HK-2 (cell line): ENCODE measurements at regions not wholly inside any gene's neighbourhood (a gene's known extent, or its start where the extent isn't known, plus 50 kb on each side); places are given as distances from the start of the nearest gene placed in this dataset.
"Not testable (repeated sequence)": the region's sequence is repeated elsewhere in the genome, so short reads cannot be mapped to it uniquely, and the experiment has no call there.

Experiments
- DNase-seq: peaks from one replicate; pipeline ENCODE4 v3.0.0-alpha.2; 2018; ENCODE audit not compliant: unreplicated experiment

- DNase-seq: no peak
Measured at GRCh38 chr2:138066139-138066806, 102.0 kb downstream of the HNMT start.

GRCh38 chr2:138066841-138067240 is 102.6 kb downstream of the HNMT start:
- DNase-seq: no peak

- not testable (repeated sequence) for DNase-seq
Measured at GRCh38 chr2:138068669-138069068, 104.4 kb downstream of the HNMT start.

GRCh38 chr2:138071042-138071719 is 106.9 kb downstream of the HNMT start:
- DNase-seq: not testable (repeated sequence)

- no peak for DNase-seq
Measured at GRCh38 chr2:138071720-138072719, 107.7 kb downstream of the HNMT start.

GRCh38 chr2:138078153-138078552 is 113.9 kb downstream of the HNMT start:
- DNase-seq: no peak

- DNase-seq: no peak
Measured at GRCh38 chr2:138079976-138080375, 115.7 kb downstream of the HNMT start.

GRCh38 chr2:138081225-138082073 is 117.2 kb downstream of the HNMT start:
- no peak for DNase-seq

GRCh38 chr2:138084206-138084605 is 119.9 kb downstream of the HNMT start:
- no peak for DNase-seq

- DNase-seq: not testable (repeated sequence)
Measured at GRCh38 chr2:138085441-138085840, 121.2 kb downstream of the HNMT start.

GRCh38 chr2:138086576-138086975 is 122.3 kb downstream of the HNMT start:
- no peak for DNase-seq

GRCh38 chr2:138087751-138088593 is 123.7 kb downstream of the HNMT start:
- DNase-seq: no peak

GRCh38 chr2:138090330-138090729 is 126.1 kb downstream of the HNMT start:
- DNase-seq: no peak

GRCh38 chr2:138093455-138093854 is 129.2 kb downstream of the HNMT start:
- DNase-seq: no peak

- DNase-seq: no peak
Measured at GRCh38 chr2:138094031-138094430, 129.8 kb downstream of the HNMT start.

GRCh38 chr2:138095336-138095735 is 131.1 kb downstream of the HNMT start:
- DNase-seq: no peak

GRCh38 chr2:138099288-138099687 is 135.0 kb downstream of the HNMT start:
- not testable (repeated sequence) for DNase-seq

GRCh38 chr2:138101718-138102117 is 137.4 kb downstream of the HNMT start:
- DNase-seq: no peak

GRCh38 chr2:138102664-138103063 is 138.4 kb downstream of the HNMT start:
- DNase-seq: no peak

- DNase-seq: no peak
Measured at GRCh38 chr2:138103156-138103555, 138.9 kb downstream of the HNMT start.
